Panc1 (cell line): ENCODE measurements at regions not wholly inside any gene's neighbourhood (a gene's known extent, or its start where the extent isn't known, plus 50 kb on each side); places are given as distances from the start of the nearest gene placed in this dataset.

Experiments
- CTCF ChIP-seq: fragments of 450-650 bp; IDR thresholded peaks from 2 replicates; pipeline ENCODE4 v1.5.1; 2017; ENCODE audit warnings: mild to moderate bottlenecking
- POLR2AphosphoS5 ChIP-seq: IDR thresholded peaks from 2 replicates; pipeline ENCODE4 v1.6.1; 2012; ENCODE audit warnings: mild to moderate bottlenecking, low read depth, low read length, moderate library complexity
- REST ChIP-seq, 2 experiments: IDR thresholded peaks; 2 replicates each; pipeline ENCODE4 v1.6.1; 2011 to 2012; ENCODE audit warnings: low read depth in 2 of 2, control low read depth in 1 of 2, low read length in 1 of 2, mild to moderate bottlenecking in 1 of 2, moderate library complexity in 1 of 2; ENCODE audit not compliant: insufficient read depth in 1 of 2
- SIN3A ChIP-seq: IDR thresholded peaks from 2 replicates; pipeline ENCODE4 v1.6.1; 2012; ENCODE audit warnings: low read depth, mild to moderate bottlenecking, low read length, moderate library complexity, borderline replicate concordance; ENCODE audit not compliant: insufficient read depth
- TCF7L2 ChIP-seq: IDR thresholded peaks from 2 replicates; pipeline ENCODE4 v1.6.1; 2011; ENCODE audit warnings: mild to moderate bottlenecking, low read depth, low read length, inconsistent platforms

- TF ChIP-seq CTCF (no peak), SIN3A (no peak), REST (IDR thresholded peaks at IDR 0.05; ENCODE audit: insufficient read depth in 1 of 2, low read depth in 2 of 2, low read length in 1 of 2) (no peak), POLR2AphosphoS5 (no peak), TCF7L2 (no peak)
Observed at GRCh38 chr4:123562994-123563750, 166.6 kb downstream of the SPRY1 start.
